GM12878 (cell line): ENCODE measurements at regions not wholly inside any gene's neighbourhood (a gene's known extent, or its start where the extent isn't known, plus 50 kb on each side); places are given as distances from the start of the nearest gene placed in this dataset.

Source experiments
- ATAC-seq: fragments of 200-7000 bp; cut with Tn5 transposase; 3 replicates; pipeline ENCODE4 v1.9.1; 2020; ENCODE audit warnings: mild to moderate bottlenecking, moderate library complexity
- BruUV-seq: library from RNA; stranded (reverse); fragments of 400-500 nt; replicated peaks from 2 replicates; lab custom pipeline; 2021; lab: Mats Ljungman, UMichigan
- CTCF ChIA-PET: fragments of 300-600 bp; sonication (Branson Sonifier 250); formaldehyde crosslinking; extraction: SDS; loops from one replicate; lab custom pipeline; 2021; ENCODE audit warnings: inconsistent platforms; lab: Yijun Ruan, JAX
- POLR2A ChIA-PET: fragments of 350-600 bp; formaldehyde crosslinking; extraction: SDS; loops from one replicate; lab custom pipeline; 2021; ENCODE audit warnings: inconsistent platforms; lab: Charles Lee
- RAD21 ChIA-PET: fragments of 300-600 bp; sonication (Branson Sonifier 250); formaldehyde crosslinking; loops from one replicate; lab custom pipeline; 2023; ENCODE audit warnings: antibody characterized with exemption; ENCODE audit not compliant: unreplicated experiment; lab: Charles Lee
- SMC1A ChIA-PET: fragments of 300-600 bp; sonication (Branson Sonifier 250); formaldehyde crosslinking; loops from one replicate; lab custom pipeline; 2023; ENCODE audit not compliant: unreplicated experiment, uncharacterized antibody; lab: Charles Lee
- DNase-seq: peaks from one replicate; pipeline ENCODE4 v3.0.0-alpha.2; 2011; ENCODE audit warnings: low read depth, low spot score
- FAIRE-seq: peaks from 3 replicates; lab custom pipeline; 2011; peaks lifted over from hg19 to GRCh38; lab: Jason Lieb, UNC
- H2AFZ ChIP-seq: 2 replicates; pipeline ENCODE4 v1.6.0; 2011; ENCODE audit warnings: low read depth, low read length, control low read depth; ENCODE audit not compliant: control insufficient read depth
- H3K27ac ChIP-seq: 2 replicates; pipeline ENCODE4 v1.5.1; 2011; ENCODE audit warnings: control low read depth; ENCODE audit not compliant: control insufficient read depth, insufficient read depth
- H3K27me3 ChIP-seq, 2 experiments: replicated peaks in 1 of 2; 2 replicates each; pipeline versions ENCODE4 v1.6.0 to v1.6.1; 2011; ENCODE audit warnings: low read length in 1 of 2; ENCODE audit not compliant: control insufficient read depth in 2 of 2, insufficient read depth in 2 of 2
- H3K36me3 ChIP-seq, 2 experiments: 2 replicates each; pipeline ENCODE4 v1.5.1; 2011; ENCODE audit warnings: low read length in 1 of 2; ENCODE audit not compliant: control insufficient read depth in 2 of 2, insufficient read depth in 2 of 2
- H3K4me1 ChIP-seq: 2 replicates; pipeline ENCODE4 v1.6.1; 2011; ENCODE audit warnings: mild to moderate bottlenecking, low read length, moderate library complexity, mixed read lengths; ENCODE audit not compliant: control insufficient read depth, insufficient read depth
- H3K4me2 ChIP-seq: 2 replicates; pipeline ENCODE4 v1.6.0; 2011; ENCODE audit warnings: control low read depth; ENCODE audit not compliant: control insufficient read depth, insufficient read depth
- H3K4me3 ChIP-seq: fragments of 200-600 bp; sonication (generic); 2 replicates; pipeline ENCODE4 v1.5.1; 2016
- H3K79me2 ChIP-seq: 2 replicates; pipeline ENCODE4 v1.6.0; 2011; ENCODE audit warnings: low read length; ENCODE audit not compliant: control insufficient read depth, insufficient read depth
- H3K9ac ChIP-seq: 2 replicates; pipeline ENCODE4 v1.8.0; 2011; ENCODE audit warnings: low read length, control low read depth, mixed read lengths; ENCODE audit not compliant: control insufficient read depth, insufficient read depth
- H3K9me3 ChIP-seq: replicated peaks from 3 replicates; pipeline ENCODE4 v1.5.1; 2011; ENCODE audit warnings: mild to moderate bottlenecking, low read length; ENCODE audit not compliant: control insufficient read depth, insufficient read depth
- H4K20me1 ChIP-seq: 2 replicates; pipeline ENCODE4 v1.6.0; 2011; ENCODE audit not compliant: control insufficient read depth, insufficient read depth
- BACH1 ChIP-seq: fragments of 450-650 bp; IDR thresholded peaks from 2 replicates; pipeline ENCODE4 v1.6.1; 2017; ENCODE audit warnings: mild to moderate bottlenecking, borderline replicate concordance
- MEF2A ChIP-seq: IDR thresholded peaks from 2 replicates; pipeline ENCODE4 v1.6.1; 2011; ENCODE audit warnings: low read depth, mild to moderate bottlenecking, low read length, moderate library complexity; ENCODE audit not compliant: insufficient read depth
- NR2C2 ChIP-seq: IDR thresholded peaks from 2 replicates; pipeline ENCODE4 v1.6.1; 2011; ENCODE audit warnings: borderline replicate concordance, low read depth; ENCODE audit not compliant: control insufficient read depth, insufficient read length
- WGBS: methylation state at CpG from one replicate; pipeline ENCODE4 v1.1.6; 2016; ENCODE audit warnings: low lambda C conversion rate; ENCODE audit not compliant: insufficient replicate concordance, insufficient coverage; ENCODE audit errors: missing lambda C conversion rate; 5-methylcytosine and 5-hydroxymethylcytosine counted together
- in situ Hi-C: fragments of 300-500 bp; cut with MboI; formaldehyde crosslinking; loops from 9 replicates; pipeline ENCODE4 v1.14.3; 2018; ENCODE audit warnings: mixed read lengths
- intact Hi-C: fragments of 100-400 bp; cut with micrococcal nuclease; formaldehyde crosslinking; loops from one replicate; pipeline ENCODE4 v1.14.2; 2022; ENCODE audit not compliant: unreplicated experiment
- TF ChIP-seq, protein P1 (sequence below): fragments of 450-650 bp; IDR thresholded peaks from 2 replicates; pipeline ENCODE4 v1.6.1; 2017; ENCODE audit warnings: mild to moderate bottlenecking, low read depth, inconsistent platforms; ENCODE audit not compliant: poor library complexity, severe bottlenecking

DNA sequence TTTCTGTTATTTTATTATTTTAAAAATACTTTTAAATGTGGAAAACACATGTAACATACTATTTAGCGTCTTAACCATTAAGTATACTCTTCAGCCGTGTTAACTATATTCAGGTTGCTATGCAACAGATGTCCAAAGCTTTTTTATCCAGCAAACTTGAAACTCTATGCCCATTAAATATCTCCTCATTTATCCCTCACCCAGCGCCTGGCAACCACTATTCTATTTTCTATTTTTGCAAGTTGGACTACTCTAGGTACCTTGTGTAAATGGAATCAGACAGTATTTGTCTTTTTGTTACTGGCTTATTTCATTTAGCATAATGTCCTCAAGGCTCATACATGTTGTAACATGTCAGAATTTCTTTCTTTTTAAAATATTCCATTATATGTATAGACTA is 174.6 kb downstream of the PCDH10 start:
- ATAC-seq = no peak
- RAD21 ChIA-PET = no interaction called here
- Histone ChIP-seq H4K20me1 (no peaks in the 10 kb centered on the region), H3K79me2 (no peaks in the 10 kb centered on the region), H3K4me1 (no peaks in the 10 kb centered on the region), H3K4me3 (no peak overlapping the region), H3K9ac (no peak overlapping the region), H2AFZ (no peak overlapping the region), H3K9me3 (no peaks in the 10 kb centered on the region)
- CTCF ChIA-PET = no interaction called here
- TF ChIP-seq, protein P1, sequence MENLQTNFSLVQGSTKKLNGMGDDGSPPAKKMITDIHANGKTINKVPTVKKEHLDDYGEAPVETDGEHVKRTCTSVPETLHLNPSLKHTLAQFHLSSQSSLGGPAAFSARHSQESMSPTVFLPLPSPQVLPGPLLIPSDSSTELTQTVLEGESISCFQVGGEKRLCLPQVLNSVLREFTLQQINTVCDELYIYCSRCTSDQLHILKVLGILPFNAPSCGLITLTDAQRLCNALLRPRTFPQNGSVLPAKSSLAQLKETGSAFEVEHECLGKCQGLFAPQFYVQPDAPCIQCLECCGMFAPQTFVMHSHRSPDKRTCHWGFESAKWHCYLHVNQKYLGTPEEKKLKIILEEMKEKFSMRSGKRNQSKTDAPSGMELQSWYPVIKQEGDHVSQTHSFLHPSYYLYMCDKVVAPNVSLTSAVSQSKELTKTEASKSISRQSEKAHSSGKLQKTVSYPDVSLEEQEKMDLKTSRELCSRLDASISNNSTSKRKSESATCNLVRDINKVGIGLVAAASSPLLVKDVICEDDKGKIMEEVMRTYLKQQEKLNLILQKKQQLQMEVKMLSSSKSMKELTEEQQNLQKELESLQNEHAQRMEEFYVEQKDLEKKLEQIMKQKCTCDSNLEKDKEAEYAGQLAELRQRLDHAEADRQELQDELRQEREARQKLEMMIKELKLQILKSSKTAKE = no peak
- no peak for TF ChIP-seq NR2C2
- no peak for TF ChIP-seq BACH1
- TF ChIP-seq MEF2A = no peak
- TF ChIP-seq, all 136 proteins: peak for 0
- intact Hi-C loops = no loop called here
- FAIRE-seq (no peak), DNase-seq (no peak)
- no peaks in the 10 kb centered on the region for H3K27me3 ChIP-seq
- SMC1A ChIA-PET = no interaction called here
- POLR2A ChIA-PET = no interaction called here
- no peak overlapping the region for H3K27ac ChIP-seq
- in situ Hi-C loops = no loop called here
- no peak overlapping the region for H3K4me2 ChIP-seq
- 24% methylated on average over 3 of the region's 3 CpGs for WGBS
- no peaks in the 10 kb centered on the region for H3K36me3 ChIP-seq
- BruUV-seq = no TSS peak
